HL-60 (cell line): ENCODE measurements at regions not wholly inside any gene's neighbourhood (a gene's known extent, or its start where the extent isn't known, plus 50 kb on each side); places are given as distances from the start of the nearest gene placed in this dataset.

Experiments used
- DNase-seq, 2 experiments: peaks; one replicate each; pipeline ENCODE4 v3.0.0-alpha.2; 2010 to 2020; ENCODE audit warnings: low read depth in 1 of 2, low spot score in 1 of 2
- H3K27ac ChIP-seq: fragments of 250-450 bp; sonication (Bioruptor Pico); replicated peaks from 2 replicates; pipeline ENCODE4 v1.5.1; 2020; ENCODE audit warnings: mild to moderate bottlenecking, moderate library complexity
- H3K27me3 ChIP-seq: fragments of 250-450 bp; sonication (Bioruptor Pico); 2 replicates; pipeline ENCODE4 v1.5.1; 2021; ENCODE audit warnings: mild to moderate bottlenecking, moderate library complexity; ENCODE audit not compliant: insufficient read depth, poor library complexity, severe bottlenecking
- H3K4me3 ChIP-seq: replicated peaks from 2 replicates; pipeline ENCODE4 v1.5.1; 2011; ENCODE audit warnings: mild to moderate bottlenecking, control low read depth, low read length; ENCODE audit not compliant: insufficient read depth
- GABPA ChIP-seq: IDR thresholded peaks from 2 replicates; pipeline ENCODE4 v1.6.1; 2012; ENCODE audit warnings: low read depth
- POLR2AphosphoS5 ChIP-seq: IDR thresholded peaks from 2 replicates; pipeline ENCODE4 v1.6.1; 2012; ENCODE audit warnings: low read depth
- REST ChIP-seq: IDR thresholded peaks from 2 replicates; pipeline ENCODE4 v1.6.1; 2012; ENCODE audit warnings: low read depth; ENCODE audit not compliant: insufficient replicate concordance
- SPI1 ChIP-seq: IDR thresholded peaks from 2 replicates; pipeline ENCODE4 v1.6.1; 2012; ENCODE audit warnings: low read depth, mild to moderate bottlenecking, borderline replicate concordance
- TF ChIP-seq, protein P1 (sequence below): IDR thresholded peaks from one replicate; pipeline ENCODE4 v1.5.1; 2011; ENCODE audit warnings: low read length, control low read depth, inconsistent platforms; ENCODE audit not compliant: insufficient read depth

DNA sequence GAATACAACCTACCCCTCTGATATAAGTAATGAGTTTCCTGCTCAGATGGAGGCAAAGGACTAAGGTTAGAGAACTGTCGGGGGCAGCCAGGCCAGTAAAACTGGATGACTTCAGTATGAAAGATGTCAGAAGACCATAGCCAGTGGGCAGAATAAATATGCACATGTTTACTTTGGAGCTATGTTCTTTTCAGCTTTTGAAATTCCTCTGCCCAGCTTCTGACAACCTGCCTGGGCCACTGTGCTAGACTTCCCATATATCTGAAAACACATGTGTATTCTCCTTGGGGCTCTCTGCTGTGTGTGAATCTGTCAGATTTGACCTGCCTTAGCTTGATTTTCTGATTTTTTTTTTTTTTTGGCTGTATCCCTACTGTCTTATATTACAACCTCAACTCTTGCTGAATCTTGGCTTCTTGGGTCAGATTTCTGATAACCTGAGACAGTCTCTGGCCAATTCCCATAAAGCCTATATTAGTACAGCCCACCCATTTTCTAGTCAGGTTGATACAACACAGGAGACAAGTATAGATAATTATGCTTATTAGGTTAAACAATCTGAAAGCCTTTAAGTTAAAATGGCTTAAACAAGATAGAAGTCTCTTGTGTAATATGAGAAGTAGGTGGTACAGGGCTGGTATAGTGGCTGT lies 76.6 kb upstream of the PRLR start:
- H3K27ac ChIP-seq, result no peak overlapping the region
- DNase-seq, result no peak

DNA sequence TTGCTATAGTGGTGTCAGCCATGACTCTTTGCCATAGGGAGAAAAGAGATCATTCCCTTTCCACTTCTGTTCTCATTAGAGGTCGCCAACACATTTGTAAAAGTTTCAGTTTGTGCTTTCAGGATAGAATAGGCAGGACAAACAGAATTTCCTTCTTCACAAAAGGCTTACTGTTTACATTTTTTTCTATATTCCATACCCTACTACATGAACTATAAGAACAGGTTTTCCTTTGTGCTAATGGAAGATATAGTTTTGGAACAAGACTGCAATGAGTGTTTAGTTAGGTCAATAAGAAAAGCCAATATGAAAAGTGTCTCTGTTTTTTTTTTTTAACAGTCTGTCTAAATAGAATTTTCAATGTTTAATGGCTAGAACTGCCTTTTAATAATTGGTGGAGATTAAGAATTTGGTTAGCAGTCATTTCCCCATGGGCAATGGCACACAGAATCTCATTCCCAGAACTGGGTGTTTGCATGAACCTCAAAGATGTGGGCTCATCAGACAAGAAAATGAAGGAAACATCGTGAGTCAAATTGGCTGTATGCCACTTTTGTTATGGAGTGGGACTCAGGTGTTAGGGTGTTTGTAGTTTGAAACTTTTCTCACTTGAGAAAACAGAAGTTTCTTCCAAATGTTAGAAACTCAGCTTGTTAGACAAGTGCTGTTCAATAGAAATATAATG lies 75.2 kb upstream of the PRLR start:
- Histone ChIP-seq H3K4me3 (no peak overlapping the region), H3K27me3 (no peaks in the 10 kb centered on the region), H3K27ac (no peak overlapping the region)
- TF ChIP-seq REST (no peak), SPI1 (no peak), GABPA (no peak), POLR2AphosphoS5 (no peak)
- TF ChIP-seq, protein P1, sequence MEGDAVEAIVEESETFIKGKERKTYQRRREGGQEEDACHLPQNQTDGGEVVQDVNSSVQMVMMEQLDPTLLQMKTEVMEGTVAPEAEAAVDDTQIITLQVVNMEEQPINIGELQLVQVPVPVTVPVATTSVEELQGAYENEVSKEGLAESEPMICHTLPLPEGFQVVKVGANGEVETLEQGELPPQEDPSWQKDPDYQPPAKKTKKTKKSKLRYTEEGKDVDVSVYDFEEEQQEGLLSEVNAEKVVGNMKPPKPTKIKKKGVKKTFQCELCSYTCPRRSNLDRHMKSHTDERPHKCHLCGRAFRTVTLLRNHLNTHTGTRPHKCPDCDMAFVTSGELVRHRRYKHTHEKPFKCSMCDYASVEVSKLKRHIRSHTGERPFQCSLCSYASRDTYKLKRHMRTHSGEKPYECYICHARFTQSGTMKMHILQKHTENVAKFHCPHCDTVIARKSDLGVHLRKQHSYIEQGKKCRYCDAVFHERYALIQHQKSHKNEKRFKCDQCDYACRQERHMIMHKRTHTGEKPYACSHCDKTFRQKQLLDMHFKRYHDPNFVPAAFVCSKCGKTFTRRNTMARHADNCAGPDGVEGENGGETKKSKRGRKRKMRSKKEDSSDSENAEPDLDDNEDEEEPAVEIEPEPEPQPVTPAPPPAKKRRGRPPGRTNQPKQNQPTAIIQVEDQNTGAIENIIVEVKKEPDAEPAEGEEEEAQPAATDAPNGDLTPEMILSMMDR, result no peak
- DNase-seq, result no peak

More for the DNA sequence above, 76.6 kb upstream of the PRLR start:
- Histone ChIP-seq H3K4me3 (no peak overlapping the region), H3K27me3 (no peaks in the 10 kb centered on the region)
- TF ChIP-seq REST (no peak), POLR2AphosphoS5 (no peak), SPI1 (no peak), GABPA (no peak)
- TF ChIP-seq, protein P1, result no peak

DNA sequence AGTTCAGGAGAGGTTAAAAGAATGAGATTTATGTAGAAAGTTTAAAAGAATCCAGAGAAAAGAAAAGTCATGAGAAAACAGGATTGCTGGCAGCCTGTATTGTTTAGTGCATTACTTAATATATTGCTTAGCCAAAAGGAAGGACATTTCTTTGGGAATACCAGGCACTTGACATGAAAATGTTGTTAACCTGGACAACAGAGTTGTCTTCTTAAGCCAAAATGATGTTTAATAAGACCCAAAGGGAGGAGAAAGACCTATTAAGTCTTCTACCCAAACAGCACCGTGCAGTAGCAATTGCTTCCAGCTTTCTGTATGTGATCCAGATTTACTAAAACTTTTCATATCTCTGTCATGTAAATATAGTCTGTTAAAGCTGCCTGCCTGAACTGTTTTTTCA lies 74.0 kb upstream of the PRLR start:
- Histone ChIP-seq H3K27me3 (no peaks in the 10 kb centered on the region), H3K27ac (no peak overlapping the region), H3K4me3 (no peak overlapping the region)
- TF ChIP-seq REST (no peak), SPI1 (no peak), POLR2AphosphoS5 (no peak), GABPA (no peak)
- TF ChIP-seq, protein P1, result no peak
- DNase-seq, result no peak
